HG03354 (cell line): ENCODE measurements at regions not wholly inside any gene's neighbourhood (a gene's known extent, or its start where the extent isn't known, plus 50 kb on each side); places are given as distances from the start of the nearest gene placed in this dataset.
"Not testable (repeated sequence)": the region's sequence is repeated elsewhere in the genome, so short reads cannot be mapped to it uniquely, and the experiment has no call there.

ENCODE experiments used
- ATAC-seq: cut with Tn5 transposase; IDR thresholded peaks from one replicate; pipeline ENCODE4 v1.9.1; 2021; ENCODE audit warnings: mild to moderate bottlenecking; ENCODE audit not compliant: unreplicated experiment, poor library complexity, severe bottlenecking

DNA sequence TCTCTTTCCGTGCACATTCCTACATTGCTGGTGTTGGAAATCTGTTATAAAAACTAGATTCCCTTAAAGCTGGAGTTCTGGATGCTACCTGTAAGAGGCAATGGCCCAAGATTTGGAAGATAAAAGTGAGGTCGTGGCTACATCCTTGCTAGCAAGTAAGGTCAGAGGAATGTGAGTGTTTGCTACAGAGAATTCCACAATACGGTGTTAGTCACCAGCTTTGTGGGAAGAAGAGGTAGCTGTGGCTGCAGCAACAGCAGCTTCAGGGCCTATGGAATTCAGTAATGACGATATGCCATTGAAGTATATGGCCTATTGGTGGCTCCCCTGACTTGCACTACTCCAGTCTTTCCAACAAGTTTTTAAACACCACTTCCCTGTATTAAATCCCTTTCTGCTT lies 227.7 kb upstream of the TMEM260 start:
- ATAC-seq: no peak

DNA sequence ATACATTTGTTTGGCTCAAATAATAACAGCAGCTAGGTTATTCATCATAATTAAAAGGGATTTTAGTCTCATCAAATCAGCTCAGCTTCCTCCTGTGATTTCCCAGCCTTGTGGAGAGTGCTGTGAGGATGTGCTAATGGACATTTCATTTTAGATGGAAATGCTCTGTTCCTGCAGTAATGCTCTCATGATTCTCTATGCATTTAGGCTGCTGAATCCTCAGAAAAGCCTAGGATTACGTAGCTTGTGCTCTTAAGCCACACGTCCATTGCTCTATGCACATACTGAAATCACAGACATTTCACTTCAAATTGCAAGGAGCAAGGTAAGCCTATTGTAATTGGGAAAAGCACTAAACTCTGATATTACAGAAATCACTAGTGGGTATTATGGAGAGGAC lies 226.6 kb upstream of the TMEM260 start:
- ATAC-seq: no peak

DNA sequence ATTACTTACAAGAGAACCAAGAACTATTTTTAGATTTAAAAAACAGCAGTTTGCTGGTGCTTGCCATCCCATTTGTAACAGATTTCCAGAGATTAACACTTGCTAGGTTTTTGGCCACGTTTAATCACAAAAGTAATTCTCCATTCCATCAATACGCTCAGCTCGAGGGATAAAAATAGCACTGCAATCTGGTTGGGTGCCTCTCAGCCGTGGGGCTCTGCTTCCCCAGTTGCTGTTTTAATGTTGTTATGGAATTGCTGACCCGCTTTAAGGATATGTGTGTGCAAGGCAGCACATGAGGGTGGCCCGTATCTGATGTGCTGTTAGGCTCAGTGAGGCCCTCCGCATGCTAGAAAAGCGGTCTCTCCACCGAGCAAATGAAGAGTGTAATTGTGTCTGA lies 222.2 kb upstream of the TMEM260 start:
- no peak for ATAC-seq

DNA sequence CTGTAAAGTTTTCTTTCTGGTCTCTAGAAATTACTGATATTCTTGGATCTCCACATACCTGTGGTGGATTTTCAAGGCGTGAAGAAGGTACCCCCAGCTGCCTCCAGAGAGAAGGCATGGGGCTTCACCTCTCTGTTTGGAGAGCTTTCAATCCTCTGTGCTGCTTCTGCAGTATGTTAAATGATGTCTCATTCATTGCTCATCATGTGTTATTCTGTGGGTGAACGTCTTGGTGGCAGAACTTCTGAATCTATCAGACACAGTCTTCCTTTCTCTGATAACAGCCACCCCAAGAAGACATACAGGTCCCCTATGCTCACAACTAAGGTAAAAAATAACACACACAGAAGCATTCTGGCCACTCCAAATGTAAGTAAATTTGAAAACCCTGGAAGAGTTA lies 221.3 kb upstream of the TMEM260 start:
- no peak for ATAC-seq

DNA sequence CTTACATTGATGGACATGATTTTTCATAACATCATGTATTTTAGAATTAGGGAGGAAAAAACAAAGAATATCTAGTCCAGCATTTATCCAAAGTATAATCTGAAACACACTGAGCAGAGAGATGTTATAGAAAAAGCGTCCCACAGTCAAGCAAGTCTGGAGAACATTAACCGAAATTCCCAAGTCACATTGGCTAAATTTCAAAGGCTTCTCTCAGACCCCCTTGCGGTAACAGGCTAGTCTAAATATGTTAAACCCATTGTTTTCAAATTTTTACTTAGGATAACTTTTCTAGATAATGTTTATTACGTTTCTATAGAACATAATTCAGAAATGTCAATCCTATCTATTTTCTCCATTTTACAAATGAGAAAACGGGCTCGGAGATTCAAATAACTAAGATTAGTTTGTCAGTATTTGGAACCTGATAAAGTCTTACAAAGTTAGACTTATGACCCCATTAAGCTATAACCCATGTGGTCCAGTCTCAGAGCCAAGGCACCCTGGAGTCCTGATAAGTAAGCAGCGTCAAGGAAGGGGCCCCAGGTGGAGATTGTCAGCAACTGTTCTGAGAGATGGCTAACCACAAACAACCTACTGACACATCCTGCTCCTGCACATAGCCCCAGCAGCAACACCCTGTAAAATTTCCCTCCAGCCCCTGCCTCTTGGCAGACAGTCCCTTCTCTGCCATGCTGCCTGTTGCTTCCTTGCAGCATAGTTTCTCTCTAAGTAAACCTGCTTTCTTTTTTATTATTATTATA lies 220.6 kb upstream of the TMEM260 start:
- peak; percentile 83 for ATAC-seq

DNA sequence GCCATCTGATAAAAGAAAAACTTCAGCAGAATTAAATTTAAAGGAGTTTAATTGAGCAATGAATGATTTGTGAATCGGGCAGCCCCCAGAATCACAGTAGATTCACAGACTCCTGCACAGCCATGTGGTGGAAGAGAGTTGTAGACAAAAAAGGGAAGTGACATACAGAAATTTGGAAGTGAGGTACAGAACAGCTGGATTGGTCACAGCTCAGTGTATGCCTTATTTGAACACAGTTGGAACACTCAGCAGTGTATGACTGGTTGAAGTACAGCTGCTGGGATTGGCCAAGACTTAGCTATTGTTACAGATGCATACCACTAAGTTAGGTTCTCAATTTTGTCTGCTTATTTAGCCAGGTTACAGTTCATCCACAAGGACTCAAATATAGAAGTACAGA lies 213.9 kb upstream of the TMEM260 start:
- not testable (repeated sequence) for ATAC-seq

DNA sequence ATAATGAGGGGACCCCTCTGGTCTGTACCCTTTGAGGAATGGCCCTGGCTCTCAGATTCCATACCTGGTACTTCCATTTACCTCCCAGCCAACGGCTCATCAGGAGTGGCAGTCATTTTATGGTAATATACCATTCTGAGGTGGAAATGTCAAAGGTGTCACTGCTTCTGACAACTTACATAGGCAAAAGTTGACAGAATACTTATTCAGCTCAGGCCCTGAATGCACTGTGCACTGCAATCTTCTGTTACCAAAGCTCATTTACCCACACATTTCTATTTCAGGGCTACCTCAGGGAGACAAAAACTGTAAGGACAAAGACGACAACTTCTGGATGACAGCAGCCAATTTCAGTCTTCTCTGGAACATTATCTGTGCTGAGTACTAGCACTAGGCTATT lies 212.2 kb upstream of the TMEM260 start:
- ATAC-seq: no peak

DNA sequence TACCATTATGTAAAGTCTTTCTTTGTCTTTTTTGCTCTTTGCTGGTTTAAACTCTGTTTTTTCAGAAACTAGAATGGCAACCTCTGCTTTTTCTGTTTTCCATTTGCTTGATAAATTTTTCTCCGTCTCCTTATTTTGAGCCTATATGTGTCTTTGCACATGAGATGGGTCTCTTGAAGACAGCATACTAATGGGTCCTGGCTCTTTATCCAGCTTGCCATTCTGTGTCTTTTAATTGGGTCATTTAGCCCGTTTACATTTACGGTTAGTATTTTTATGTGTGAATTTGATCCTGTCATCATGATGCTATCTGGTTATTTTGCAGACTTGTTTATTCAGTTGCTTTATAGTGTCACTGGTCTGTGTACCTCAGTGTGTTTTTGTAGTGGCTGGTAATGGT lies 207.9 kb upstream of the TMEM260 start:
- no peak for ATAC-seq

DNA sequence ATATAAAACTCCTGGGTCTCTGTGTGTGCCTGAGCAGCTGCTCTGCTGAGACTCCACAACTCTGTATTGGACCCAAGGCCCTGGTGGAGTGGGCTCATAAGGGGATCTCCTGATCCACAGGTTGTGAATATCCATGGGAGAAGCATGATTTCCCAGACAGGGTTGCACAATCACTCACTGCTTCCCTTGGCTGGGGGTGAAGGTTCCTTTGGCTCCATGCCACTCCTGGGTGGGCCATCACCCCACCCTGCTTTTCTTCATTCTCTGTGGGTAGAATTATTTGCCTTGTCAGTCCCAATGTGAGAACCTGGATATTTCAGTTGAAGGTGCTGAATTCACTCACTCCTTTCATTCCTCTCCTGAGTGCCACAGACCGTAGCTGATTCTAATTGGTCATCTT lies 205.2 kb upstream of the TMEM260 start:
- no peak for ATAC-seq

DNA sequence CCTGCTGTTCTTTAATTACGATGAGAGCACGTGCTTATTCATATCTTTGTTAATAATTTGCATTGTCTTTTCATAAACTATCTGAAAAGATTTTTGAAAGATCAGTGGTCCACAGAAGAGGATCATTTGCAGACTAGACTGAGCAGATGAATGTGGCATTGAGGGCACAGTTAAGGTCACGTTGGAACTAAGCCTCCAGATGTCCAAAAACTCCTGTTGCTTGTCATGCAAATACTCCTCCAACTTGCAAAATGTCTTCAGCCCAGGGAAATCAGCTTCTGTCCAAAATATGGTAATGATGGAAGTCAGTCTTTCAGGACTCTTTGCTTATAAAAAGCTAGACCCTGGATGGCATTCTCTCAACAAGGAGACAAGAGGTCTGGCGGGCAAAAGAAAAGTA lies 201.6 kb upstream of the TMEM260 start:
- no peak for ATAC-seq

DNA sequence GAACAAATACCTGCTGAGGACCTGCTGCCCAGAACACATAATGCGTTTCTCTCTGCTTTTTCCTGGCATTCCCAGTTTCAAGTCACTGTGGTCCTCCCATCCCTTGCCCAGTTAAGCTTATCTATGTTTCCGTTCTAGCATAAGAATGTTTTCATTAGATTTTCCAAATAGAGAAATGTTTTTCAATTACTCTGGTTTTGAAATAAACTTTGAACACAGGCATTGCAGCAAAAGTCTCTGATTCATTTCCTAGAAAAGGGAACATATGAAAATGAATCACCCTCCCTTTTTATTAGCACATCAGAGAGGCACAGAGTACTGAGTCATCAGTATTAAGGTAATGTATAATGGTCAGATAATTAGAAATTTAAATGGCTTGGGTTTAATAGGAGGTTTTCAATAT lies 201.1 kb upstream of the TMEM260 start:
- ATAC-seq: no peak

DNA sequence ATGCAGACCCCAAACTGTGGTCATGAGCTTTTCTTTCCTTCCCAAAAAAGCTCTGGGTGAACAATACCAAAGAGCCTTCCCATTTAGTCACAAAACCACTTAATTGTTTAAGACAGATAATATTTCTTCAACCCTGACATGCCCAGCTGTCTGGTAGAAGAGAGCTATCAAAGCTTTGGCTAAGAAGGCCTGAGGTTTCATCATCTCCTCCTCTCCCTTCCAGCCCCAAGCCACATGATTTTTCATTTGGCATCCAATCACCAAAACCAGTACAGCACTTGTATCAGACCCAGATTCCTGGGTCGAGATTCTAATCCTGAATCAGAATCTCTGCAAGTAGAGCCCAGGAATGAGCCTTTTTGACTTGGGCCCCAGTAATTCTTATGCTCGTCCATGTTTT lies 199.6 kb upstream of the TMEM260 start:
- no peak for ATAC-seq

DNA sequence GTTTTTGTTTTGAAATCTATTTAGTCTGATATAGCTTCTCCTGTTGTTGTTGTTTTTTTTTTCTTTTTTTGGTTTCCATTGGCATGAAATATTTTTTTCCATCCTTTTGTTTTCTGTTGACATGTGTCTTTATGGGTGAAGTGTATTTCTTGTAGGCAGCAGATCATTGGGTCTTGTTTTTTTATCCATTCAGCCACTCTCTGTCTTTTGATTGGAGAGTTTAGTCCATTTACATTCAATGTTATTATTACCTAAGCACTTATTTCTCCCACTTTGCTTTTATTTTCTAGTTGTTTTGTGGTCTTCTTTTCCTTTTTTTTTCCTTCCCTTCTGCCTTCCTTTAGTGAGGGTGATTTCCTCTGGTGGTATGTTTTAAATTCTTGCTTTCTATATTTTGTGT lies 193.6 kb upstream of the TMEM260 start:
- no peak for ATAC-seq

DNA sequence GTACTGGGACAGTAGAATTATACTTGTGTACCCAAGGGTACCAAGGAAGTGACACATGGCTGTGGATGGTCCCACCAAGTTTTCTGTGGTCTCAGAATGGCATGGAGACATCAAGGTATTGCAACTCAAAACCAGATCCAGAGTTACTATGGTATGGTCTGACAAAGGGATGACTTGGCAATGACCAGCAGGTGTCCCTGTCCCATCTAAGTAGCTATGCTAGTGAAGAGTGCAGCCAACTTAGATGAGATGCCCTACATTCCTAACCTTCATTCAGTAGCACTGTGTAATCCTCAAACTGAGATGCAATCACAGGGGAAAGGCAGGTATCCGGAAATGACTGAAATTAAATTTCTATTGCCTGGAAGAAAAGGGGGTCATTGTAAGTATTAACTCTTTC lies 188.7 kb upstream of the TMEM260 start:
- ATAC-seq: no peak

DNA sequence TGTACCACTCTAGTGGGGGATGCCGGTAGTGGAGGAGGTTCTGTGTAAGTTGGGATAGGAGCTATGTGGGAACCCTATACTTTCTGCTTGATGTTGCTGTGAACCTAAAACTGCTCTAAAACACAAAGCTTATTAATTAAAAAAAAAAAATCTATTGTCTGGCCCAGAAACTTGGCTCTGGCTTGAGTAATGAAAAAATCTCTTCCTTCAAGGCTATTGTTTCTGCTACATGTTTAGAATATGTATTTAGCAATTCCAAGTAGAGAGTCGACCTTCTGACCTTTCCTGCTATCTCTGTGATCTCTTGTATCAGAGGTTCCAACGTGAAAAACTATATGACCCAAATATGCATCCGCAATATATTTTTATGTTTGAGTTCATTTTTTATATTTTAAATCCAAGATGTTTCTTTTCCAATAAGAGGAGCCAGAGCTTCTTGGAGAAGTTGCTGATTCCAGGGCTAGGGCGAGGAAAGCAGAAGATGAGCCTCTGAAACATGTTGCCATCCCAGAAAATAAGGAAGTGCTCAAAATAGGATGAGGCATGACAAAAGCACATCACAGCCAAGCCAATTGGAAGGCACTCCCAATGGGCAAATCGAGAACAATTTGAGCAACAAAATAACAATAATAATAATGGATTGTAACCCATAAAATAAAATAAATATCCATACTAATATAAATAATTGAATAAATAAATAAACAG lies 184.6 kb upstream of the TMEM260 start:
- ATAC-seq: no peak

DNA sequence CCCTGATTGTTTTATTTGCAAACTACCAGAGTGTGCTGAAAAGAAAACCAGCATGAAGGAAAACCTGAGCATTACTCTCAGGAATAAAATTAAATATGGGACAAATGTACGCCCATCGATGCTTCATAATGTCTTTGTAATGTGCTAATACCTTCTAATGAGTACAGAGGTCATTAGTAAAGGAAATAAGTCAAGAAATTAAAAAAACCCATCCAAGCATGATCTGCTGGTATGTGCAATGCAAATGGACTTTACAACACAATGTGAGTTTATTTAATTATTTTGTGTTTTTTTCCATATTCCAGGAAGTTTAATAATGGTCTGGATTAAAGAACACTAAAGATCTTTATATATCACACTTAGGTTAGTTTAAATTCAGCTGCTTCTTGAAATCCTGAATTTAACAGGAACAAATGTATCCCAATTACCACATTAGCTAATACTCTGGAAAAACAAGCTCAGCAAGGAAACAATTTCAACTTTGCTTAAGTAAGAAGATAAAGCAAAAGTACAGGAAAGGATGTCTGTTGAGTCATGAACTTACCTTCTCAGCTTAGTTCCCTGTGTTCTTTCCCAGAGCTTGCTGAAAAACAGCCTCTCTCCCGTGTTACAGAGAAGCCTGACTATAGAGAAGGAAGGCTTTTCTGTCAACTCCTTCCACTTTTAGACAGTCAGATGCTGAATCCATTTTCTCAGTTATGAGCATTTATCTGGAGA lies 179.3 kb upstream of the TMEM260 start:
- no peak for ATAC-seq

DNA sequence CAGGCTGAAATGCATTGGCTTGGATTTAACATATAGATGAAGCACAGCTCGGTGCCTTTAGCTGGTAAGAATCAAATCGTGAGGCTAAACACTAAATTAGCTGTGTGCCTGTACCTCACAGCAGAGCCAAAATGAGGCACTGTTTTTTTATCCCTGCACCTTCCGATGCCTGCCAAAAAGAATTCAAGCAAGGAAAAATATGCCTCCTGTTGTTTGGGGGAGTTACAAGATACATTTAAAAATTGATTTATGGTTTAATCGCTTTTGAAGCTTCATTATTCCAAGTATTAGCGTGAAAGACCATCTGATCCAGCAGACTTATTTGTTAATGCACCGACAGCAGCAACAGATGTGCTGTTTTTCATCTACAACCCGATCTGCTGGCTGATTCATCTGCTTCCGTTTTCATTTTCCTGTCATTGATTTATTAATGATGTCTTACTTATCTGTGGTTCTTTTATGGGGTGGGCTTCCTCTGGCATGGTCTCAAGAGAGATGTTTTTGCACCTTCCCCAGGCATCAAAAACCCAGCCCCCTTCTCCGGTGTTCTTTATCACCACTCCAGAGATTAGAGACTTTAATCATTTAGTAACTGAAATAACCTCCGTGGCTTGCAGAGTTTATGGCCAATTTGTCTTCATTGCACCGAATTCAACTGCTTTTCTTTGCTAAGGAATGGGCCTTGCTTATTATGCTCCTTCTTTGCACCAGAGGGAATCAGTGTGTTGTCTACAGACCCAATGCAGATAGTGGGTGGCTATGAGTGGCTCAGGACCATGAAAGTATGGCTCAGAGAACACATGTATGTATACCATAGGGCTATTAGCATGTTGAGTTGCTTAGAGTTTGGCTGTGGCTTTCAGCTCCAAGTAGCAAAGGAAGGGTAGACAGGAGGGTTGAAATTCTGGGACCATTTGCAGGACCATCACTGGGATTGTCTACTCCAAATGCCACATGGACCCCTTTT lies 166.8 kb upstream of the TMEM260 start:
- ATAC-seq: no peak

DNA sequence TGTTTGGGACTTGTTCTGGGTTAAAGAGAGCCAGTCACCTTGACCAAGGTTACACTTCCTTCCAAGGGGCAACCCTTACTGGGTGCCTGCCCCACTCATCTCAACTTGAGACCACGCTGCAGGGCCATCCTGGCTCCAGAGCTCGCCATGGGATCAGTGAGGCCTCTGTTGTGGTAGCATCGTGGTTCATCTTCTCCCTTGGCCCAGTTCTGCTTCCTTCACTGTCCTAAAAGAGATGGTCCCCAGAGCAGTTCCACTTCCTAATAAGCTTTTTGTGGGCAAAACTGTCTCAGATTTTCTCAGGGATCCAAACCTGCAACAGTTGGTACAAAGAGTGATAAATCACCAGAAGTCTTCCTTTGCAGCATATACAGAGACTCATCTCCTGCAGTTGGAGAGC lies 165.9 kb upstream of the TMEM260 start:
- ATAC-seq: no peak

DNA sequence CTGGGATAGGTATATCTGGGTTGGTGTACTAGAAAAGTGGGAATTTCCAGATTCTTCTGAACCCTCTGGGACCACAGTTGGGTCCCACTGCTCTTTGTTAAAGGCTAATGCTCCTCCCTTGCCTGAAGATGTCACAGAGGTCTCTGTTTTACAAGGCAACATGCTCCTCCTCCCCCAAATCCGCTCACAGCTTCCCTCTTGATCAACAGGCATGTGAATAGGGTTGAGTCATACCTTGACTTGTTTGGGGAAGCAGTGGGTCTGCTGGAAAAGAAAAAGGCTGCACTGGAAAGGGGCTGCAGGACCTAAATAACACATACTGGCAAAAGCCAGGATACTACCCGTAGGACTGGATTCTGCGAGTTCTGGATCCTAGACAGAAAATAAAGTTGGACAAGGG lies 165.4 kb upstream of the TMEM260 start:
- no peak for ATAC-seq

DNA sequence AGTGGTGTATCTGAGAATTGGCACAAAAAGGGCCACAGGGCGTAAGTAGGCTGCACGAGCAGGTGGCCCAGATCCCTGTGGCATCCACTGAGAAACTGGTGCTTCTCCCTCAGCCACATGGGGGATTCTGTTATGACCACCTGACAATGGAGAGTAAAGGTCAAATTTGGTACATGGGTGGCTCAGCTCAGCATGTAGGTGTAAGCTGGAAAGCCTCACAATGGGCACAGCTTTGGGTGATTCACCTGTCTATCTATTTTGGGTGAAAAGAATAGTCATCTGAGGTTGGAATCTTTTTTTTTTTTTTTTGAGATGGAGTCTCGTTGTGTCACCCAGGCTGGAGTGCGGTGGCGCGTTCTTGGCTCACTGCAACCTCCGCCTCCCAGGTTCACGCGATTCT lies 163.4 kb upstream of the TMEM260 start:
- no peak for ATAC-seq
